Right forelimb (tissue), 1 donor: ENCODE measurements at regions not wholly inside any gene's neighbourhood (a gene's known extent, or its start where the extent isn't known, plus 50 kb on each side); places are given as distances from the start of the nearest gene placed in this dataset.

Experiments used
- DNase-seq: peaks from one replicate; pipeline ENCODE4 v3.0.0-alpha.2; 2018

DNA sequence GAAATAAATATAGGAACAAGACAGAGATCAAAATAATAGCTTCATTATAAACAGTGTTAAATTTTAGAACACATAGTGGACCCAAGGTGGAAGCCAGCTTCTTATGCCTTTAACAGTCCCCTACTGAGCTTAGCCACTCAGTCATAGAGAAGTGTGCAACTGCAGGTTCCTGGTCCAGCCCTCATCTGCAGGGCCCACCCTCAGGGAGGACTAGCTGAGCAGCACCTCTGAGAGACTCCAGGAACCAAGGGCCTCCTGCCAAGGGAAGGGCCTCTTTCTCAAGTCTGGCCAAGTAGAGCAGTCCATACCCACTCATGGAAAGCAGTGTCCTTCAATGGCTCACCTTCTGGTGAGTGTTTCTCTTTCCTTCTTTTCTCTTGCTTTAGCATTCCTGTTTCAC, 173.7 kb upstream of the PRPS1L1 start:
- no peak for DNase-seq

- DNase-seq = no peak
Measured at GRCh38 chr7:18202315-18203045, 174.8 kb upstream of the PRPS1L1 start.

GRCh38 chr7:18206331-18206730, 178.7 kb upstream of the PRPS1L1 start:
- no peak for DNase-seq

GRCh38 chr7:18208921-18209320, 181.3 kb upstream of the PRPS1L1 start:
- DNase-seq = no peak

DNA sequence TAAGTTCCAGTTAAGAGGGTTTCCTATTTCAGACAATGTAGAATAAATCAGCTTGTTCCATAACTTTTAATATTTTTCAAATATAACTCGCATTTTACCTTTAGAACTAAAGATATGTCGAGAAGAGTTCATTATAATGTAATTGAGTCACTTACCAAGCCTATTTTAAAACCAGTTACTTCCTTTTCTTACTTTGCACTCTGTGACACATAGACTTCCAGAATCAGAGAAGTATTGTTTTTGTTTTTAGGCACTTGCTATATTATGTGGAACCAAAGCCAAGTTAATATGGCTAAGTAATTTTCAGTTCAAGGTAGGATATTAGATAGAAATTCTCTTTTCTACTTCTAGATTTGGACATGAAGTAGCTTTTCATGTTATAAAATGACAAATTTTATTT, 182.7 kb upstream of the PRPS1L1 start:
- DNase-seq = no peak

- no peak for DNase-seq
Measured at GRCh38 chr7:18210788-18211187, 183.1 kb upstream of the PRPS1L1 start.

- DNase-seq = no peak
Measured at GRCh38 chr7:18212308-18212707, 184.7 kb upstream of the PRPS1L1 start.

DNA sequence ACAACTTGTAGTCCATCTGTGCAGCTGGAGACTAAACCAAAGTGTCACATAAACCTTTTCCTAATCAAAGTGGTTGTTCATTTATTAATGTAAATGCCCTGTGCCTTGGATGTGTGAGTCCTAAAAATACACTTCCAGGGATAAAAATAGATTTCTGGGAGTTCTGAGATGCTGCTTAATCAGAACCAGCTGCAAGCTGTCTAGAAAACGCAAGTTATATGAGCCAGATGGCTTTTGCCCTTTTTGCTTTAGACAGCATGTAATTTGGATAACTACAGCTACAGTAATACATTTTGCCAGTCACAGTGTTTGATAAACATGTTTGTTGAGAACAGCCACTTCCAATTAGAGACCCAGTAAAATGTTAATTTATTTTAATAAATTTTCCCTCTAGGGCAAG, 185.1 kb upstream of the PRPS1L1 start:
- no peak for DNase-seq

- DNase-seq = no peak
Measured at GRCh38 chr7:18213652-18214051, 186.0 kb upstream of the PRPS1L1 start.

GRCh38 chr7:18216270-18216669, 188.6 kb upstream of the PRPS1L1 start:
- no peak for DNase-seq

DNA sequence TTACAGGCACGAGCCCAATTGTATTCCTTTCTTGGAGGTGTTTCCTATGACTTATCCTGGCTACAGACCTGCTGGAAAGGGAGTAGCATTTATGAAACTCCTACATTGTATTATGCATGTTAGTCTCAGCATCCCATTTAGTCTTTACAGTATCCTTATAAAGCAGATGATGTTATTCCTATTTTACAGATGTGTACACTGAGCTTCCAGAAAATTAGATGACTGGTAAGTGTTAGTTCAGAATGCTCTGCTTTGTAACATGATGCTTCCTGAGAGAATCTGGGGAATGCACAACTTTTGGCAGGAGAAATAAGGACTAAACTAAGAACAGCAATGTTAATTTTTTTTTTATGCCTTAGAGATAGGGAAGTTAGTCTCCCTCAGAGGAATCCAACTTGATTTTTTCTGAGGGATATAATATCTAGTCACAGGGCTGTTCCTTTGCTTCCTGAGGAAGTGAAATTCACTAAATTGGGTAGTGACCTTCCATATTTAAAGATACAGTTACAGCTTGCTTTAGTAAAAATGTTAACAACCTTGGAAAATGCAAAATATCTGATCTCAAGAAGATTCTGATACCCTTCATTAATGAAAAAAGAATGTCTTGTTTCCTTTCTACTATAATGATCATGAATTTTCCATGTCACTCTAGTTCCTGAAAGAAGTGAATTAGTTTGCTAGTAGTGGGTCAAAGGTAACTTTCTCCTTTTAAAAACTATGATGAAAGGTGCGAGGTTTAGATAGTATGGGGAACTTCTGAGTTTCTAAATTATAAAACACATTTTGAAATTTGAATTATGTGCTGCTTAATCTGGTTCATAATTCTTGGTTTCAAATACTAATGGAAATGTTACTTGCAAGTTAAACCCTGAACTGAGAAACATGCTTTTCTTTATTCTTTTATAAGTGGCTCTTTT, 194.0 kb upstream of the PRPS1L1 start:
- DNase-seq = no peak

- no peak for DNase-seq
Measured at GRCh38 chr7:18222636-18223035, 195.0 kb upstream of the PRPS1L1 start.

DNA sequence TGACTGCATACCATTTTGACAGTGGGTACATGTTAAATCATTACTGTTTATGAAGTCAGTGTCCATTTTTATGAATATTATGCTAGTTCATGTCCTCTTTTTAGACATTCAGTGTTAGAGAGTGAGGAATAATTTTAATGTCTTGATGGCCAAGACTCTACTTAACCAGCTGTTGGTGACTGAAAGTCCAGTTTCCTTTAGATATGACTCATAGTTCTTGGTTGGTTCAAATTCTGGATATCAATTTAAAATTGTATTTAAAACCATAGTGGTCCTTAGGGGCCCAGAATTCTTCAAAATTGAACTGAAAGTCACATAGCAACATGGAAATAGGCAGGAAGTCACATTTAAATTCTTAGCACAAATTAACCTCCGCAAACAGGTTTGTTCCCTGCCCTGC, 196.5 kb upstream of the PRPS1L1 start:
- no peak for DNase-seq

DNA sequence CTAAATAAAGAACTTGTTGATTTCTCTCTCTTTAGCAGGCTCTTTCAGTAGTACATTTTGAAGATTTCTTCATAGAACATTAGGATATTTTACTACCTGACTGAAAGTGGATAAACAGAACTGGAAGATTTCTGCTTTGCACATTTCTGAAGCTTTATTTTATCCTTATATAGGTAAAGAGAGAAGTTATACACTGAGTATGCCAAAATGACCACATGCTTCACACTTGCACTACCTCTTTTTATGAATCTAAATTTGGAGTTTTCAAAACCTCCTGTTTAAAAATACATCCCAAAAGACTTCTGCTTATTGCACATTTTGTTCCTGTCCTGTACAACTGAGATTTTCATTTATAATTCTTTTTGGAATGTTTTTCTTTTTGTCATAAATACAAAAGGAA, 197.4 kb upstream of the PRPS1L1 start:
- DNase-seq = no peak

DNA sequence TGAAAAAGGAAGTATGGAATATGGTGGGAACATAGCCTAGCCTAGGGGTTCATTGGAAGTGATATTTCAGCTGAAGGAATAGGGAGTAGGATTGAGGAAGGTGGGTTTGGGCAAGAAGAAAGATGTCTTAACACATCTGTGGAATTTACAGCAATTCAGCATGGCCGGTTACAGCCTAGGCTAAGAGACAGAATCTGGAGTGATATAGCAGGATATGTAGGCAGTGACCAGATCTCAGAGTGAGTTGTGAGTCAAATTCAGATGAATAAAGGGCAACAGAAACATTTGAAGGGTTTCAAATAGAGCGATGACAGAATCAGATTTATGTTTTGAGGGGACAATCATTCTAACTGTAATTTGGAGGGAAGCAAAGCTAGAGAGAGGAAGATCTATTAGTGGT, 199.0 kb upstream of the PRPS1L1 start:
- no peak for DNase-seq

- no peak for DNase-seq
Measured at GRCh38 chr7:18228686-18229085, 201.0 kb upstream of the PRPS1L1 start.

DNA sequence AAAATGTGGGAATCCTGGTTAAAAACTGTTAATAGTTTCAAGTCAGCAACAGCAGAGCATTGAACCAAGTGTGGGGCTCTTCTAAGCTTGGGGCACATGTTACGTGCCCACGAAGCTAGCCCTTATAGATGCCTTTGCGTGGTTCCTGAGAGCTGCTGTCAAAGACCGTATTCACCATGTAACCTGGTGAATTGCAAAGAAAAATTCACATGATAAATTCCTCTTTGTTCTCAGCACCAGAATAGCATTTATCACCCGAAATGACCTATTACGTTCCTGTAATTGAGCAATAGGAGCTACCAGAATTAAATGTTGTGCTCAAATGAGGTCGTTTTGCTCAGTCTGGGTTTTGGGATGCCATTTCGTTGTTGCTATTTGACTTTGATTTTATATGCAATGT, 202.6 kb upstream of the PRPS1L1 start:
- DNase-seq = no peak

GRCh38 chr7:18231854-18232253, 204.2 kb upstream of the PRPS1L1 start:
- DNase-seq = no peak

- DNase-seq = no peak
Measured at GRCh38 chr7:18234519-18234918, 206.9 kb upstream of the PRPS1L1 start.

DNA sequence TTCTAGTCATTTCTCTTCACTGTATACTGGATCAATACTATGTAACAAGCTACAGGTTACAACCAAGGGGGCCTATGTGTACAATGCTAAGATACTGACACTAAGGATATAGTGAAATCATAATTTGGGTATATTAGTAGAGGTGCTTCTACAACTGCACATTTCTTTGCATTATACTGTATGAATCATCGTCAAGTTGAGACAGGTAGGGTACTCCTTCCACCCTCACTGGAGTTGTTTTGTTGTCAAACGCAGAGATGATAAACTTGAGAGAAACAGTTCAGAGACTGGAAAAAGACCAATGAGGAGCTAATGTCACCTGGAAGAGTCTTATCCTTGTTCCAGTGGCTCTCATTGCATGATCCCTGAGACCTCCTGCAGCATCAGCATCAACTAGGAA, 208.2 kb upstream of the PRPS1L1 start:
- no peak for DNase-seq

GRCh38 chr7:18239212-18239611, 211.6 kb upstream of the PRPS1L1 start:
- DNase-seq = no peak

DNA sequence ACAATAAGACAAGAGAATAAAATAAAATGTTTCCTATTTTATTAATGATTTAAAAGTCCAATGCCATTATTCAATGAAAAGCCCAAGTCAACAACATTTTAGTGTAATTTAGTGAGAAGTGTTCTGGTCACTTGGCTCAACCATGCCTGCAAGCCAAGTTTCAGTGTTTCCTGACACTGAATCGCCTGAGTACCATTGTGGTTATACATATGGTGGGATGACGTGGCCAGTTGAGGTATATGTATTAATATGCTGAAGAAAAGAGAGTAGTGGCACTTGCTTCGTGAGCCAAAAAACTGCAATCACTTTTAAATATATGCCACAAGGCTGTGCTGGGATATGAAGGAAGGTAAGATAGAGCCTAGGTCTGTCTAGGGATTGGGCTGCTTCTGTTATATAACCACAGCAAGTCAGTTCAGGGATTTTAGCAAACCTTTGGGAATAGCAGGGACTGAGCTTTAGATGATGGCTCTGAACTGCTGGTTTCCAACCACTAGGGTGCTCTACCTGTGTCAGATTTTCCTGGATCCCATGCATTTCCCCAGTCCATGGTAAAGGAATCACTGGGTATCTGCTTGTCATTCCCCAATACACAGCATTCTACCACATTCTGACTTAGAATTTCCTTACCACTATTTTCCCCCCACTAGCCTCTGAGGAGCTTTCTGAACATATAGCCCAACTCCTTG, 214.0 kb upstream of the PRPS1L1 start:
- no peak for DNase-seq

DNA sequence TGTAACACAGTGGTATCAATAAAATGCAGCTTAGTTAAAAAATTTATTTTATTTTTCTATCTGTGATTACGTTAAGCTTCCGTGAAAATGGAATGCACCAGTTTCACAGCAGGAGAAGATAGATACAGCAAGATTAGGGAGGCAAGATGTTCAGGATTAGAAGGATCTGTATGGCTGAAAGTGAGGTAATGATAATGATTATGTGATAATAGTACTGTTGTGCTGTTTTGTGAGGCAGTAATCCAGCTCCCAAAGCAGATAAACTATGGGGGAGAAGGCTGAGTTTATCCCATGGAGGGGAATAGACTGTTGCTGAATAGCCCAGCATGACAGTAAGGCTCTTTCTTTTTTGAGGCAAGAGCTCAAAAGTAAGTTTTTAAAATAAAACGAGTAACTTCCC, 216.1 kb upstream of the PRPS1L1 start:
- DNase-seq = no peak

GRCh38 chr7:18250133-18250532, 222.5 kb upstream of the PRPS1L1 start:
- DNase-seq = no peak
